ENCODE measurements at regions not wholly inside any gene's neighbourhood (a gene's known extent, or its start where the extent isn't known, plus 50 kb on each side); places are given as distances from the start of the nearest gene placed in this dataset.

DNA sequence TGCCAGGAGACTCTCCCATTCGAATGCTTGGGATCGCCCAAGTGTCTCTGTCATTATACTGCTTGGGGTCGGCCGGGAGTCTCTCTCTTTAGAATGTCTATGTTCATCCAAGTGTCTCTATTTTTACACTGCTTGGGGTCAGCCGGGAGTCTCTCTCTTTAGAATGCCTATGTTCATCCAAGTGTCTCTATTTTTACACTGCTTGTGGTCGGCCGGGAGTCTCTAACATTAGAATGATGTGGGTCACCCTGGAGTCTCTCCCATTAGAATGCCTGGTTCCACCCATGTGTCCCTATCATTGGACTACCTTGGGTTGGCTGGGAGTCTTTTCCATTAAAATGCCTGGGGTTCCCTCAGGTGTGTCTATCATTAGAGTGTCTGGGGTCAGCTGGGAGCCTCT lies 2230.4 kb downstream of the TP53TG3F start:
- Histone ChIP-seq H3K27me3 (no peaks in the 10 kb centered on the region), H3K9ac (no peak overlapping the region), H3K4me2 (no peak overlapping the region), H3K4me1 (no peaks in the 10 kb centered on the region), H3K27ac (no peak overlapping the region), H3K36me3 (no peaks in the 10 kb centered on the region), H3K4me3 (no peak overlapping the region), H3K9me3 (replicated peaks in 1 of 11) (peaks cover 63 to 100% (median 97%) of the 10 kb centered on the region in 11 experiments), H4K20me1 (no peaks in the 10 kb centered on the region)
- no peak for TF ChIP-seq Cebpa-rat (IDR thresholded peaks at IDR 0.05)

DNA sequence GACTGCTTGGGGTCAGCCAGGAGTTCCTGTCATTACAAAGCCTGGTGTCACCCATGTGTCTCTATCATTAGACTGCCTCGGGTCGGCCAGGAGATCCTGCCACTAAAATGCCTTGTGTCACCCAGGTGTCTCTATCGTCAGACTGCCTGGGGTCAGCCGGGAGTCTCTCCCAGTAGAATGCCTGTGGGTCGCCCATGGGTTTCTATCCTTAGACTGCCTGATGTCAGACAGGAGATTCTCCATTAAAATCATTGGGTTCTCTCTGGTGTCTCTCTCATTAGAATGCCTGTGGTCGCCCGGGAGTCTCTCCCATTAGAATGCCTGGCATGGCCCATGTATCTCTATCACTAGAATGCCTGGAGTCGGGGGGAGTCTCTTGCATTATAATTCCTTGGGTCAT lies 2231.0 kb downstream of the TP53TG3F start:
- H3K36me3 ChIP-seq: no peaks in the 10 kb centered on the region
- no peaks in the 10 kb centered on the region for H3K4me1 ChIP-seq
- no peak overlapping the region for H3K4me3 ChIP-seq
- H3K27me3 ChIP-seq: no peaks in the 10 kb centered on the region
- H3K4me2 ChIP-seq: no peak overlapping the region
- no peak for TF ChIP-seq Cebpa-rat (IDR thresholded peaks at IDR 0.05)
- H3K9me3 ChIP-seq (replicated peaks in 1 of 11): peaks cover 64 to 100% (median 97%) of the 10 kb centered on the region in 11 experiments
- H4K20me1 ChIP-seq: no peaks in the 10 kb centered on the region
- no peak overlapping the region for H3K9ac ChIP-seq
- H3K27ac ChIP-seq: no peak overlapping the region

DNA sequence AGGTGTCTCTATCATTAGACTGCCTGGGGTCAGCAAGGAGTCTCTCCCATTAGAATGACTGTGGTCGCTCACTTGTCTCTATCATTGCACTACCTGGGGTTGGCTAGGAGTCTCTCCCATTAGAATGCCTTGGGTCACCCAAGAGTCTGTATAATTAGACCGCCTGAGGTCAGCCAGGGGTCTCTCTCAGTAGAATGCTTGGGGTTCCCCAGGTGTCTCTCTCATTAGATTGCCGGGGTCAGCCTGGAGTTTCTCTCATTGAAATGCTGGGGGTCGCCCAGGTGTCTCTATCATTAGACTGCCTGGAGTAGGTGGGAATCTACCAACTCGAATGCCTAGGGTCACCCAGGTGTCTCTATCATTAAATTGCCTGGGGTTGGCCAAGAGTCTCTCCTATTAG lies 2231.6 kb downstream of the TP53TG3F start:
- H3K4me3 ChIP-seq: no peak overlapping the region
- peaks cover 66 to 100% (median 97%) of the 10 kb centered on the region in 11 experiments for H3K9me3 ChIP-seq (replicated peaks in 1 of 11)
- no peaks in the 10 kb centered on the region for H4K20me1 ChIP-seq
- no peak overlapping the region for H3K4me2 ChIP-seq
- no peaks in the 10 kb centered on the region for H3K27me3 ChIP-seq
- no peaks in the 10 kb centered on the region for H3K36me3 ChIP-seq
- peaks cover 0 to 4% (median 0%) of the 10 kb centered on the region in 10 experiments; a peak in 3 of 20 replicates for H3K4me1 ChIP-seq
- no peak overlapping the region for H3K9ac ChIP-seq
- no peak overlapping the region for H3K27ac ChIP-seq
- no peak for TF ChIP-seq Cebpa-rat (IDR thresholded peaks at IDR 0.05)

DNA sequence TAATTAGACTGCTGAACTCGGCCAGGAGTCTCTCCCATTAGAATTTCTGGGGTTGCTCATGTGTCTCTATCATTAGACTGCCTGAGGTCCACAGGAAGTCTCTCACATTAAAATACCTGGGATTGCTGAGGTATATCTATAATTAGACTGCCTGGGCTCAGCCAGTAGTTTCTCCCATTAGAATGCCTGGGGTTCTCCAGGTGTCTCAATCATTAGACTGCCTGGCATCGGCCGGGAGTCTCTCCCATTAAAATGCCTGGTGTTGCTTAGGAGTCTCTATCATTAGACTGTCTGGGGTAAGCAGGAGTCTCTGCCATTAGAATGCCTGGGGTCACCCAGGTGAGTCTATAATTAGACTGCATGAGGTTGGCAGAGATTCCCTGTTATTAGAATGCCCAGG lies 2233.4 kb downstream of the TP53TG3F start:
- Histone ChIP-seq H3K27me3 (no peaks in the 10 kb centered on the region), H4K20me1 (no peaks in the 10 kb centered on the region), H3K4me3 (no peak overlapping the region), H3K9ac (no peak overlapping the region), H3K27ac (no peak overlapping the region), H3K4me1 (peaks cover 0 to 15% (median 0%) of the 10 kb centered on the region in 10 experiments; a peak in 6 of 20 replicates), H3K4me2 (no peak overlapping the region), H3K9me3 (replicated peaks in 1 of 11) (peaks cover 62 to 90% (median 86%) of the 10 kb centered on the region in 11 experiments; a peak in 21 of 22 replicates), H3K36me3 (no peaks in the 10 kb centered on the region)
- no peak for TF ChIP-seq Cebpa-rat (IDR thresholded peaks at IDR 0.05)

DNA sequence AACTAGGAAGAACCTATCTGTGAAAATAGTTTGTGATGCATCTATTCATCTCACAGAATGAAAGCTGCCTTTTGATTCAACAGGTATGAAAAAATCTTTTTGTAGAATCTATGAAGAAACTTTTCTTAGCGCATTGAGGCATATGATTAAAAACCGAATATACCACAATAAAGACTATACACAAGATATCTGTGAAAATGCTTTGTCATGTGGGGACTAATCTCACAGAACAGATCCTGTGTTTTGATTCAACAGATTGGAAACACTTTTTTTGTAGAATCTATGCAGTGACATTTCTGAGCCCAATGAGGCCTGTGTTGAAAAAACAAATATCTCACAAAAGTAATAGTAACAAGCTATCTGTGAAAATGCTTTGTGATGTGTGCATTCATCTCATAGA lies 2247.5 kb downstream of the TP53TG3F start:
- TF ChIP-seq Cebpa-rat (IDR thresholded peaks at IDR 0.05): no peak
- Histone ChIP-seq H3K4me2 (no peak overlapping the region), H3K27ac (no peak overlapping the region), H3K36me3 (no peaks in the 10 kb centered on the region), H4K20me1 (no peaks in the 10 kb centered on the region), H3K9me3 (replicated peaks in 1 of 11) (peaks cover 25 to 98% (median 66%) of the 10 kb centered on the region in 11 experiments; a peak in 21 of 22 replicates), H3K27me3 (no peaks in the 10 kb centered on the region), H3K4me1 (no peaks in the 10 kb centered on the region; a peak in 1 of 20 replicates), H3K4me3 (no peak overlapping the region), H3K9ac (no peak overlapping the region)

DNA sequence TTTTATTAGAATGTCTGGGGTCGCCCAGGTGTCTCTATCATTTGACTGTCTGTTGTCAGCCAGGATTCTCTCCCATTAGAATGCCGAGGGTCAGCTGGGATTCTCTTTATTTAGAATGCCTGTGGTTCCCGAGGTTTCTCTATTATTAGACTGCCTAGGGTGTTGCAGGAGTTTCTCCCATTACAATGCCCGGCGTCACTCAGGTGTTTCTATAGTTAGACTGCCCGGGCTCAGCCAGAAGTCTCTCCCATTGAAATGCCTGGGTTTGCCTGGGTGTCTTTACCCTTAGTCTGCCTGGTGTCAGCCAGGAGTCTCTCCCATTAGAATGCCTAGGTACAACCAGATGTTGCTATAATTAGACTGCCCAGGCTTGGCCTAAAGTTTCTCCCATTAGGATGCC lies 2252.0 kb downstream of the TP53TG3F start:
- no peak overlapping the region for H3K4me2 ChIP-seq
- no peak overlapping the region for H3K27ac ChIP-seq
- no peaks in the 10 kb centered on the region for H3K27me3 ChIP-seq
- no peak overlapping the region for H3K4me3 ChIP-seq
- no peak for TF ChIP-seq Cebpa-rat (IDR thresholded peaks at IDR 0.05)
- H3K9ac ChIP-seq: no peak overlapping the region
- H3K4me1 ChIP-seq: no peaks in the 10 kb centered on the region
- H4K20me1 ChIP-seq: no peaks in the 10 kb centered on the region
- peaks cover 47 to 85% (median 66%) of the 10 kb centered on the region in 11 experiments for H3K9me3 ChIP-seq (replicated peaks in 1 of 11)
- H3K36me3 ChIP-seq: no peaks in the 10 kb centered on the region

DNA sequence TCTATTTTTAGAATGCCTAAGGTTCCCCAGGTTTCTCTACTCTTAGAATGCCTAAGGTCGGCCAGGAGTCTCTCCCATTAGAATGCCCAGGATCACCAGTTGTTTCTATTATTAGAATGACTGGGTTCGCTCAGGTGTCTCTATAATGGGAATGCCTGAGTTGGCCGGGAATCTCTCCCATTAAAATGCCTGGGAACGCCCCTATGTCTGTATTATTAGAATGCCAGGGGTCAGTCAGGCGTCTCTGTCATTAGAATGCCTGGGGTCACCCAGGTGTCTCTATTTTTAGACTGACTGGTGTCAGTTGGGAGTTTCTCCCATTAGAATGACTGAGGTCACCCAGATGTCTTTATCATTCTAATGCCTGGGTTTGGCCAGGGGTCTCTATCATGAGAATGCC lies 2252.5 kb downstream of the TP53TG3F start:
- no peak overlapping the region for H3K4me2 ChIP-seq
- H3K9me3 ChIP-seq (replicated peaks in 1 of 11): peaks cover 47 to 80% (median 61%) of the 10 kb centered on the region in 11 experiments
- no peak overlapping the region for H3K27ac ChIP-seq

DNA sequence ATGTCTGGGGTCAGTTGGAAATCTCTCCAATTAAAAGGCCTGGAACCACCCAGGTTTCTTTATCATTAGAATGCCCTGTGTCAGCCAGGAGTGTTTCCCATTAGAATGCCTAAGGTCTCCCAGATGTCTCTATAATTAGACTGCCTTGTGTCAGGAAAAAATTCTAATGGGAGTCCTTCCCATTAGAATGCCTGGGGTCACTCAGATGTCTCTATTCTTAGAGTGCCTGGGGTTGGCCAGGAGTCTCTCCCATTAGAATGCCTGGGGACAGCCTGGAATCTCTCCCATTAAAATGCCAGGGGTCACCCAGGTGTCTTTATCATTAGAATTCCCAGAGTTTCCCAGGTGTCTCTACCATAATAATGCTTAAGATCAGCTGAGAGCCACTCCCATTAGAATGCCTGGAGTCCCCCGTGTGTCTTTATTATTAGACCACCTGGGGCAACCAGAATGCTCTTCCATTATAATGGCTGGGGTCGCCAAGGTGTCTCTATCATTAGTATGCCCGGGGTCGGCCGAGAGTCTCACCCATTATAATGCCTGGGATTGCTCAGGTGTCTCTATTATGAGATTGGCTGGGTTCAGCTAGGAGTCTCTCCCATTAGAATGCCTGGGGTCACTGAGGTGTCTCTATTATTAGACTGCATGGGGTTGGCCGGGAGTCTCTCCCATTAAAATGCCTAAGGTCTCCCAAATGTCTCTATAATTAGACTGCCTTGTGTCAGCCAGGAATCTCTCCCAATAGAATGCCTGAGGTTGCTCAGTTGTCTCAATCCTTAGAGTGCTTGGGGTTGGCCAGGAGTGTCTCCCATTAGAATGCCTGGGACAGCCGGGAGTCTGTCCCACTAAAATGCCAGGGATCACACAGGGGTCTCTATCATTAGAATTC lies 2254.6 kb downstream of the TP53TG3F start:
- no peaks in the 10 kb centered on the region for H3K4me1 ChIP-seq
- no peak for TF ChIP-seq Cebpa-rat (IDR thresholded peaks at IDR 0.05)
- H3K27me3 ChIP-seq: no peaks in the 10 kb centered on the region
- H3K36me3 ChIP-seq: no peaks in the 10 kb centered on the region
- H3K4me2 ChIP-seq: no peak overlapping the region
- no peaks in the 10 kb centered on the region for H4K20me1 ChIP-seq
- no peak overlapping the region for H3K9ac ChIP-seq
- H3K27ac ChIP-seq: no peak overlapping the region
- no peak overlapping the region for H3K4me3 ChIP-seq
- peaks cover 42 to 61% (median 51%) of the 10 kb centered on the region in 11 experiments for H3K9me3 ChIP-seq (replicated peaks in 1 of 11)

More for the DNA sequence above, 2252.5 kb downstream of the TP53TG3F start:
- no peaks in the 10 kb centered on the region for H3K27me3 ChIP-seq
- no peaks in the 10 kb centered on the region for H3K4me1 ChIP-seq
- no peak overlapping the region for H3K9ac ChIP-seq
- H3K36me3 ChIP-seq: no peaks in the 10 kb centered on the region
- no peak overlapping the region for H3K4me3 ChIP-seq
- no peaks in the 10 kb centered on the region for H4K20me1 ChIP-seq
- TF ChIP-seq Cebpa-rat (IDR thresholded peaks at IDR 0.05): no peak

DNA sequence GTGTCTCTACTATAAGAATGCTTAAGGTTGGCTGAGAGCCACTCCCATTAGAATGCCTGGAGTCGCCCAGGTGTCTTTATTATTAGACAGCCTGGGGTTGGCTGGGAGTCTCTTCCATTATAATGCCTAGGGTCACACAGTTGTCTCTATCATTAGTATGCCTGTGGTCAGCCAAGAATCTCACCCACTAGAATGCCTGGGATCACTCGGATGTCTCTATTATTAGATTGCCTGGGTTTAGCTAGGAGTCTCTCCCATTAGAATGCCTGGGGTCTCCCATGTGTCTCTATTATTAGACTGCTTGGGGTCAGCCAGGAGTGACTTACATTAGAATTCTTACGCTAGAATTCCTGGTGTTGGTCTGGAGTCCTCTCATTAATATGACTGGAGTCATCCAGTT lies 2255.3 kb downstream of the TP53TG3F start:
- no peaks in the 10 kb centered on the region for H4K20me1 ChIP-seq

DNA sequence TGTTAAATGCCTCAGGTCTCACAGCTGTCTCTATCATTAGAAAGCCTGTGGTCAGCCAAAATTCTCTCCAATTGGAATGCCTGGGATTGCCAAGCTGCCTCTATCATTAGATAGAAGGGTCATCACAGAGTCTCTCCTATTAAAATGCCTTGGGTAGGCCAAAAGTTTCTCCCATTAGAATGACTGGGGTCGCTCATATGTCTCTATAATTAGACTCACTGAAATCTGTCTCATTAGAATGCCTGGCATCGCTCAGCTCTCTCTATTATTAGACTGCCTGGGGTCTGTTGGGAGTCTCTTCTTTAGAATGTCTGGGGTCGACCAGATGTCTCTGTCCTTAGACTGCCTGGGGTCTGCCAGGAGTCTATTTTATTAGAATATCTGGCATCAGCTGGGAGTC lies 2265.1 kb downstream of the TP53TG3F start:
- Histone ChIP-seq H4K20me1 (no peaks in the 10 kb centered on the region), H3K27ac (no peak overlapping the region), H3K4me3 (no peak overlapping the region), H3K36me3 (no peaks in the 10 kb centered on the region), H3K4me2 (no peak overlapping the region), H3K4me1 (no peaks in the 10 kb centered on the region), H3K9me3 (replicated peaks in 1 of 11) (peaks cover 36 to 73% (median 52%) of the 10 kb centered on the region in 11 experiments), H3K9ac (no peak overlapping the region), H3K27me3 (no peaks in the 10 kb centered on the region)
- no peak for TF ChIP-seq Cebpa-rat (IDR thresholded peaks at IDR 0.05)

More for the DNA sequence above, 2255.3 kb downstream of the TP53TG3F start:
- Histone ChIP-seq H3K4me2 (no peak overlapping the region), H3K27me3 (no peaks in the 10 kb centered on the region), H3K9ac (no peak overlapping the region), H3K4me1 (no peaks in the 10 kb centered on the region), H3K27ac (no peak overlapping the region), H3K9me3 (replicated peaks in 1 of 11) (peaks cover 36 to 54% (median 49%) of the 10 kb centered on the region in 11 experiments), H3K36me3 (no peaks in the 10 kb centered on the region), H3K4me3 (no peak overlapping the region)
- TF ChIP-seq Cebpa-rat (IDR thresholded peaks at IDR 0.05): no peak

All from BLaER1 treated with 17β-estradiol and CSF1 and Interleukin-3, amounts not matched to agents 10 nM and 100 nM (cell line).